HFF-Myc (cell line): ENCODE measurements at regions not wholly inside any gene's neighbourhood (a gene's known extent, or its start where the extent isn't known, plus 50 kb on each side); places are given as distances from the start of the nearest gene placed in this dataset.

Experiments
- DNase-seq: peaks from one replicate; pipeline ENCODE4 v3.0.0-alpha.2; 2011; ENCODE audit warnings: low read depth; ENCODE audit errors: extremely low read depth
- H3K4me3 ChIP-seq: replicated peaks from 2 replicates; pipeline ENCODE4 v1.5.1; 2011; ENCODE audit warnings: low read depth, mild to moderate bottlenecking, control low read depth, low read length
- TF ChIP-seq, protein P1 (sequence below): IDR thresholded peaks from 2 replicates; pipeline ENCODE4 v1.5.1; 2012; ENCODE audit warnings: mild to moderate bottlenecking, low read depth, low read length, control low read depth; ENCODE audit errors: missing control alignments

DNA sequence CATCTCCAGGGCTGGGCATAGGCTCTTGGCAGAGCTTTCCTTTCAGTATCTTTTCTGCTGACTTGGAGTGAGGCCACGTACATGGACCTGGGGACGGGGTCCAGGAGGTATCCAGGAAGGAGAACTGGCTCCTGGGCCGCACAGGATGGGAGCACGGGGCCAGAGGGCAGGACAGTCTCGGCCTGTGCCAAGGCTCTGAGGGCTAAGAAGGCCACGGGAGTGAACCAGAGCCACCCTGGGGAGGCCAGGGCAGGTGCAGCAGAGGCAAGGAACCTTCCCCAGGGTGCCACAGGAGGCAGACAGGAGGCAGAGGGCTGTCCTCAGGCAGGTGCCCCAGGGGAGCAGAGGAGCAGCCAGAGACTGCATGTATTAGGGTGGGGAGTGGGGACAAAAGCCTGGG lies 50.3 kb downstream of the PLXNA1 start:
- DNase-seq, result no peak
- TF ChIP-seq, protein P1, sequence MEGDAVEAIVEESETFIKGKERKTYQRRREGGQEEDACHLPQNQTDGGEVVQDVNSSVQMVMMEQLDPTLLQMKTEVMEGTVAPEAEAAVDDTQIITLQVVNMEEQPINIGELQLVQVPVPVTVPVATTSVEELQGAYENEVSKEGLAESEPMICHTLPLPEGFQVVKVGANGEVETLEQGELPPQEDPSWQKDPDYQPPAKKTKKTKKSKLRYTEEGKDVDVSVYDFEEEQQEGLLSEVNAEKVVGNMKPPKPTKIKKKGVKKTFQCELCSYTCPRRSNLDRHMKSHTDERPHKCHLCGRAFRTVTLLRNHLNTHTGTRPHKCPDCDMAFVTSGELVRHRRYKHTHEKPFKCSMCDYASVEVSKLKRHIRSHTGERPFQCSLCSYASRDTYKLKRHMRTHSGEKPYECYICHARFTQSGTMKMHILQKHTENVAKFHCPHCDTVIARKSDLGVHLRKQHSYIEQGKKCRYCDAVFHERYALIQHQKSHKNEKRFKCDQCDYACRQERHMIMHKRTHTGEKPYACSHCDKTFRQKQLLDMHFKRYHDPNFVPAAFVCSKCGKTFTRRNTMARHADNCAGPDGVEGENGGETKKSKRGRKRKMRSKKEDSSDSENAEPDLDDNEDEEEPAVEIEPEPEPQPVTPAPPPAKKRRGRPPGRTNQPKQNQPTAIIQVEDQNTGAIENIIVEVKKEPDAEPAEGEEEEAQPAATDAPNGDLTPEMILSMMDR, result no peak
- H3K4me3 ChIP-seq, result no peak overlapping the region

DNA sequence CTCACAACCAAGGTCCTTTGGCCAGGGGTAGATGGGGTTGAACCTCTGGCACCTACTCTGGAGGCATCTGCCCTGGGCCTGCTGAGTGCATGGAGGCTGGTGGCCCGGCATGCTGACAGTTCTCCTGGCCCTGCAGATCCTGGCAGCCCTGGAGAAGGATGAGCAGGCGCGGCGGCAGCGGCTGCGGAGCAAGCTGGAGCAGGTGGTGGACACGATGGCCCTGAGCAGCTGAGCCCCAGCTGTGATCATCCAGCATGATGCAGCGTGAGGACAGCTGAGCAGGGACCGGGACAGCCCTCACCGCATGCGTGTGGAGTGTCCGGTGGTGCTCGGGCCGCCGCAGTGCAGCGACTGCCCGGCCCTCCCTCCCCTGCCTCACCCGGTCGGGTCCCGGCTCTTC lies 50.9 kb downstream of the PLXNA1 start:
- no peak overlapping the region for H3K4me3 ChIP-seq
- no peak for DNase-seq
- TF ChIP-seq, protein P1, result no peak

DNA sequence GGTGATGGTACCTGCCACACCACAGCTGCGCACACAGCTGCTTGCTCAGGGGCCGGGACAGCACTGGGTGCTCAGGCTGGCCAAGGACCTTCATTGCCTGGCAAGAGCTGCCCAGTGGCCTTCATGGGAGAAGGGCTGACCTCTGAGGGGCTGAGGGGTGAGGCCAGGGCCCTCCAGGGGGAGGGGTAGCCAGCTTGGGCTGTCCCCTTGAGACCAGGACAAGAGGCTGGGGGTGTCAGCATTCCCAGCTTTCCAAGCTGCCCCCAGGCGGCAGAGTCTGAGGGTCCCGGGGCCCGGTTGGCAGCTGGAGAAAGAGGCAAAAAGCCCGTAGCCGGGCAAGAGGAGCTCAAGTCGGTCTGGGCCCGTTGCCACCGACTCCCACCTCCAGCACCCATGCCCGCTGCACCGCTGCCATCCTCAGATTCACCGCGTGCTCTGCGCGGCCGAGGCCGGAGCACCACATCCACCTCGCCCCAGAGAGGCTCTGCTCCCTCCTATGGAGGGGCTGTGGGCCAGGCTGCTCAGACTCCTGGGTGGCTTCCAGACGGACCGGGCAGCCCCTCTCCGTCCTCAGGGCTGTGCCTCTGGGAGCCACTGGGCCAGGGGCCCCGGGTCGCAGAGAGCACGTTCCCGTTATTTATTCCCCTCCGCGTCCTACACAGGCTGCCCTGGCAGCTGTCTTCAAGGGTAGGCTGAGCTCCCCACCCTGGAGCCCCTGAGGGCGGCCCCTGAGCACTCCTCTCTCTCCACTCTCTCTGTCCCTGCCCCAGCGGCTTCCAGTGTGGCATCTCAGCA lies 51.5 kb downstream of the PLXNA1 start:
- no peak overlapping the region for H3K4me3 ChIP-seq
- DNase-seq, result no peak
- TF ChIP-seq, protein P1, result no peak

DNA sequence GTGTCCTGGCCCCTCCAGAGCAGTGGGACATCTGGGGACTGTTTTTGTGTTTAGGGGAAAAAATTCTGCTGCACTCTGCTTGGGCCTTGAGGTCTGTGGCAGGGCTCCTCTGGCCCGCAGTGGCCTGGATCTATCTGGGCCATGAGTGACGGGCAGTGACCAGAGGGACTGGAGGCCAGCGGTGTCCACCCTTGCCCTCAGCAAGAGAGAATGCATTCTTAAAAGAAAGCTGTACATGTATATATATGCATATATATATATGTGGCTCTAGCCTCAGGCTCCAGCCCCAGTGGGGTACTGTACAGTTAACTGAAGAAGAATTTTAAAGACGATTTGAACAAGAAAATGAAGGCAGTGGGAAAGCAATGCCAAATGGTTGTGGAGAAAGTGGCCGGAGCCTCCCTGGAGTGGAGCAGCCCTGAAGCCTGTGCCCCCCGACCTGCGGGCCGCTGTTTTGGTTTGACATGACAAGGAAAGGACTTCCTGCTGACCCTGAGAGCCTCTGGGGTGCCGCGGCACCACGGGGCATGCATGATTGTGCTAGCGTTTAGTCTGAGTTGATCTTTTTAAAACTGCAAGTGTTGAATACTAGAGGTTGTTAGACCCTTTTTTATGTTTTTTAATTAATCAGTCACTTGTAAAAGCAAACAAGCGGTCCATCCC lies 52.2 kb downstream of the PLXNA1 start:
- TF ChIP-seq, protein P1, result no peak
- H3K4me3 ChIP-seq, result no peak overlapping the region
- DNase-seq, result no peak

DNA sequence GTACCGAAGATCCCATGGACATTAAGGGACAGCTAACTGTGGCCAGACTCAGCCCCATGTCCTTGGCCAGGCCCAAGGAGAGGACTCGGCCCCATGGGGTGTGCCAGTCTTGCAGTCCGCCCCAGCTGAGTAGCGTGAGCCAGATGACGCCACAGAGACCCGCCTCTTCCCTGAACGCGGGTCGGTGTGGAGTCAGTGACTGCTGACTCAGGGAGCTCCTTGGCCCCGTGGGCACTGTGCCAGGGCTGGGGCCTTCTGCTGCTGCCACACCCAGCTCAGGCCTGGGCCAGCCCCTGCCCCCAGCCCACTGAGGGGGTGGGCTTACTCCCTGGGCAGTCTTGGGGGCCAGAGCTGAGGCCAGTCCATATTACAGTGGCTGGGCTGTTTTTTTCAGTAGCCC lies 52.8 kb downstream of the PLXNA1 start:
- TF ChIP-seq, protein P1, result no peak
- no peak overlapping the region for H3K4me3 ChIP-seq
- peak; percentile 30 for DNase-seq

DNA sequence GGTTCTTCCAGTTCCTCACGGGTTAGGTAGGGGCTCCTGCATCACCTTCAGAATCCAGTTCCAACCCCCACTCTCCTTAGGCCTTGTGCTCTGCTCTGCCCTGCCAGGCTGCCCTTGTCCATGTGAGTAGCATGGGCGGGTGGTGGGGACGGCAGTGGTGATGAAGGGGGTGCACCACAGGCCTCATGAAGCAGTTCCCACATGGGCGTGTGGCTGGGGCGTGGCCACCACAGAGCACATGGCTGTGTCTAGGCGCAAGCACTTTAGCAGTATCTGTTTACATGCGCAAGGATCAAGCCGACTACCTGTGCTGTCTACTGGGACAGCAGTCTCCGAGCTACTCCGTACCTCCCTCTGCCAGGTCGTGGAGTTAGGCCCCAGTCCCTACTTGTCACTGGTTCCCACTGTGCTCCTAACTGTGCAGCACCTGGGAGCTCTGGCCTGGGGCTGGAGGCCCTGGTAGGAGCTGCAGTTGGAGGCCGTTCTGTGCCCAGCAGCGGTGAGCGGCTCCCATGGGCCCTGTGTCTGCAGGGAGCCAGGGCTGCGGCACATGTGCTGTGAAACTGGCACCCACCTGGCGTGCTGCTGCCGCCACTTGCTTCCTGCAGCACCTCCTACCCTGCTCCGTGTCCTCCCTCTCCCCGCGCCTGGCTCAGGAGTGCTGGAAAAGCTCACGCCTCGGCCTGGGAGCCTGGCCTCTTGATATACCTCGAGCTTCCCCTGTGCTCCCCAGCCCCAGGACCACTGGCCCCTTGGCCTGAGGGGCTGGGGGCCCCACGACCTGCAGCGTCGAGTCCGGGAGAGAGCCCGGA lies 53.5 kb downstream of the PLXNA1 start:
- no peak overlapping the region for H3K4me3 ChIP-seq
- DNase-seq, result no peak
- TF ChIP-seq, protein P1, result no peak
